Endothelial cell of umbilical vein (primary cell): ENCODE measurements at regions not wholly inside any gene's neighbourhood (a gene's known extent, or its start where the extent isn't known, plus 50 kb on each side); places are given as distances from the start of the nearest gene placed in this dataset.

Source experiments
- BruUV-seq: library from RNA; stranded (reverse); fragments of 400-500 nt; replicated peaks from 2 replicates; lab custom pipeline; 2021; lab: Mats Ljungman, UMichigan
- CTCF ChIA-PET: fragments of 300-600, 350-600 bp; sonication (Branson Sonifier 250); formaldehyde crosslinking; loops from one replicate; lab custom pipeline; 2021; ENCODE audit warnings: antibody characterized with exemption, inconsistent platforms; lab: Charles Lee
- POLR2A ChIA-PET: fragments of 300-600, 350-600 bp; sonication (Branson Sonifier 250); formaldehyde crosslinking; loops from one replicate; lab custom pipeline; 2021; ENCODE audit warnings: antibody characterized with exemption, inconsistent platforms; lab: Charles Lee
- DNase-seq: peaks from one replicate; pipeline ENCODE4 v3.0.0-alpha.2; 2011; ENCODE audit warnings: low read depth, low spot score
- FAIRE-seq: peaks from 2 replicates; lab custom pipeline; 2011; peaks lifted over from hg19 to GRCh38; lab: Jason Lieb, UNC
- H2AFZ ChIP-seq: 2 replicates; pipeline ENCODE4 v1.6.0; 2012; ENCODE audit warnings: low read depth, low read length, control low read depth, inconsistent platforms
- H3K27ac ChIP-seq: 2 replicates; pipeline ENCODE4 v1.5.1; 2011; ENCODE audit warnings: low read depth, mild to moderate bottlenecking, control low read depth, low read length, moderate library complexity; ENCODE audit not compliant: insufficient read depth
- H3K27me3 ChIP-seq, 2 experiments: 2 replicates each; pipeline versions ENCODE4 v1.6.0 to v1.6.1; 2011; ENCODE audit warnings: low read length in 2 of 2, mixed read lengths in 1 of 2; ENCODE audit not compliant: control insufficient read depth in 2 of 2, insufficient read depth in 2 of 2
- H3K36me3 ChIP-seq, 2 experiments: 2 replicates in 1 of 2; 3 replicates in 1 of 2; pipeline ENCODE4 v1.5.1; 2011; ENCODE audit warnings: low read length in 2 of 2, mild to moderate bottlenecking in 1 of 2, moderate library complexity in 1 of 2; ENCODE audit not compliant: control insufficient read depth in 2 of 2, insufficient read depth in 2 of 2; ENCODE audit errors: extremely low read depth in 1 of 2
- H3K4me1 ChIP-seq: 3 replicates; pipeline ENCODE4 v1.5.1; 2011; ENCODE audit warnings: mild to moderate bottlenecking, low read length; ENCODE audit not compliant: control insufficient read depth, insufficient read depth; ENCODE audit errors: extremely low read depth
- H3K4me2 ChIP-seq: 2 replicates; pipeline ENCODE4 v1.6.1; 2011; ENCODE audit warnings: low read length, control low read depth, mixed read lengths; ENCODE audit not compliant: insufficient read depth
- H3K4me3 ChIP-seq, 3 experiments: fragments of 200-600 bp in 1 of 3; sonication (generic), shearing (Covaris generic) in 1 of 3; replicated peaks in 1 of 3; 2 replicates each; pipeline ENCODE4 v1.5.1; 2011 to 2016; ENCODE audit warnings: control low read depth in 3 of 3, low read length in 3 of 3, mild to moderate bottlenecking in 2 of 3, inconsistent platforms in 1 of 3, low read depth in 1 of 3, moderate library complexity in 1 of 3; ENCODE audit not compliant: insufficient read depth in 1 of 3
- H3K79me2 ChIP-seq: 2 replicates; pipeline ENCODE4 v1.6.0; 2012; ENCODE audit warnings: low read length, inconsistent platforms; ENCODE audit not compliant: control insufficient read depth, insufficient read depth
- H3K9ac ChIP-seq: replicated peaks from 2 replicates; pipeline ENCODE3; 2011; ENCODE audit warnings: low read length, control low read depth; ENCODE audit not compliant: insufficient read depth; ENCODE audit errors: extremely low read depth
- H3K9me1 ChIP-seq: replicated peaks from 3 replicates; pipeline ENCODE4 v1.6.0; 2011; ENCODE audit warnings: mild to moderate bottlenecking, low read length; ENCODE audit not compliant: control insufficient read depth, insufficient read depth; ENCODE audit errors: extremely low read depth
- H3K9me3 ChIP-seq: replicated peaks from 2 replicates; pipeline ENCODE4 v1.5.1; 2012; ENCODE audit warnings: low read length, inconsistent platforms; ENCODE audit not compliant: control insufficient read depth, insufficient read depth
- H4K20me1 ChIP-seq: replicated peaks from 2 replicates; pipeline ENCODE3; 2011; ENCODE audit warnings: mild to moderate bottlenecking, low read length; ENCODE audit not compliant: control insufficient read depth, insufficient read depth; ENCODE audit errors: extremely low read depth
- CTCF ChIP-seq, 2 donors: IDR thresholded peaks; 1 replicate in 1 of 2; 2 replicates in 1 of 2; pipeline ENCODE4 v1.5.1; 2011; ENCODE audit warnings: low read length in 2 of 2, mild to moderate bottlenecking in 2 of 2, moderate library complexity in 2 of 2, control low read depth in 1 of 2, inconsistent platforms in 1 of 2, low read depth in 1 of 2; ENCODE audit not compliant: insufficient read depth in 1 of 2; ENCODE audit errors: extremely low read depth in 1 of 2
- EZH2 ChIP-seq: IDR thresholded peaks from 2 replicates; pipeline ENCODE4 v1.6.1; 2012; ENCODE audit warnings: borderline replicate concordance, low read depth, mild to moderate bottlenecking, moderate library complexity, low read length, inconsistent platforms; ENCODE audit not compliant: severe bottlenecking
- FOS ChIP-seq: IDR thresholded peaks from 2 replicates; pipeline ENCODE4 v1.6.1; 2011; ENCODE audit warnings: mild to moderate bottlenecking, low read length, moderate library complexity, borderline replicate concordance; ENCODE audit not compliant: insufficient read depth
- GATA2 ChIP-seq: IDR thresholded peaks from 2 replicates; pipeline ENCODE4 v1.7.0; 2011; ENCODE audit warnings: low read depth, mild to moderate bottlenecking, moderate library complexity, mixed read lengths, low read length; ENCODE audit not compliant: insufficient read length, insufficient read depth
- JUN ChIP-seq: IDR thresholded peaks from 2 replicates; pipeline ENCODE4 v1.6.1; 2011; ENCODE audit warnings: borderline replicate concordance, low read depth; ENCODE audit not compliant: insufficient read length, insufficient read depth
- MAX ChIP-seq: IDR thresholded peaks from 2 replicates; pipeline ENCODE4 v1.6.1; 2011; ENCODE audit not compliant: insufficient read depth, insufficient read length
- MYC ChIP-seq: IDR thresholded peaks from one replicate; pipeline ENCODE4 v1.6.1; 2011; ENCODE audit warnings: mild to moderate bottlenecking, low read depth, low read length
- POLR2A ChIP-seq: IDR thresholded peaks from 2 replicates; pipeline ENCODE4 v1.6.1; 2012; ENCODE audit warnings: low read depth, mild to moderate bottlenecking, control low read depth, low read length
- POLR2AphosphoS5 ChIP-seq: IDR thresholded peaks from 2 replicates; pipeline ENCODE4 v1.6.1; 2012; ENCODE audit warnings: low read depth, mild to moderate bottlenecking, control low read depth, low read length, moderate library complexity; ENCODE audit not compliant: insufficient read depth
- dilution Hi-C: fragments of 300-500 bp; cut with MboI; formaldehyde crosslinking; loops from one replicate; pipeline ENCODE4 v1.15.0; 2019; ENCODE audit warnings: low sequenced_read_pairs; ENCODE audit not compliant: extremely low pct_ligation_motif_present
- intact Hi-C: fragments of 100-400 bp; cut with micrococcal nuclease; formaldehyde crosslinking; loops from one replicate; pipeline ENCODE4 v1.10.0; 2022

- ChIA-PET CTCF (no interaction called here), POLR2A (interaction anchor here (0.6 kb wide), 1 partner anchor 130 kb away, joined by 4 read pairs; no protein-coding TSS in a partner anchor)
- BruUV-seq = no TSS peak
- Histone ChIP-seq H3K27me3 (no peaks in the 10 kb centered on the region), H4K20me1 (no peaks in the 10 kb centered on the region), H3K9me3 (no peaks in the 10 kb centered on the region), H3K4me3 (no peak overlapping the region), H3K36me3 (no peaks in the 10 kb centered on the region), H3K9me1 (no peaks in the 10 kb centered on the region), H3K27ac (no peak overlapping the region), H3K9ac (no peak overlapping the region), H3K79me2 (no peaks in the 10 kb centered on the region), H3K4me1 (no peaks in the 10 kb centered on the region), H3K4me2 (no peak overlapping the region), H2AFZ (no peak overlapping the region)
- dilution Hi-C loops = no loop called here
- FAIRE-seq = no peak
- no peak for TF ChIP-seq MYC
- no peak for TF ChIP-seq POLR2A
- no peak for TF ChIP-seq FOS
- no peak for TF ChIP-seq EZH2
- no peak for TF ChIP-seq JUN
- no peak for TF ChIP-seq POLR2AphosphoS5
- no peak for TF ChIP-seq CTCF (IDR thresholded peaks at IDR 0.05; ENCODE audit: extremely low read depth in 1 of 2, insufficient read depth in 1 of 2, low read depth in 1 of 2, low read length in 2 of 2)
- TF ChIP-seq MAX = no peak
- no peak for TF ChIP-seq GATA2
- intact Hi-C loops = no loop called here
- DNase-seq = no peak
Measured at GRCh38 chr14:104477666-104478380, 101.7 kb upstream of the C14orf180 start.
